Neural cell (in vitro differentiated cells): ENCODE measurements at regions not wholly inside any gene's neighbourhood (a gene's known extent, or its start where the extent isn't known, plus 50 kb on each side); places are given as distances from the start of the nearest gene placed in this dataset.

Experiments
- TAF1 ChIP-seq: IDR thresholded peaks from 2 replicates; pipeline ENCODE4 v1.6.1; 2012; ENCODE audit warnings: low read depth
- TF ChIP-seq, protein P1 (sequence below): fragments of 450-650 bp; IDR thresholded peaks from 2 replicates; pipeline ENCODE4 v1.5.1; 2014; ENCODE audit warnings: antibody characterized with exemption, mild to moderate bottlenecking, moderate library complexity; ENCODE audit not compliant: poor library complexity, severe bottlenecking

DNA sequence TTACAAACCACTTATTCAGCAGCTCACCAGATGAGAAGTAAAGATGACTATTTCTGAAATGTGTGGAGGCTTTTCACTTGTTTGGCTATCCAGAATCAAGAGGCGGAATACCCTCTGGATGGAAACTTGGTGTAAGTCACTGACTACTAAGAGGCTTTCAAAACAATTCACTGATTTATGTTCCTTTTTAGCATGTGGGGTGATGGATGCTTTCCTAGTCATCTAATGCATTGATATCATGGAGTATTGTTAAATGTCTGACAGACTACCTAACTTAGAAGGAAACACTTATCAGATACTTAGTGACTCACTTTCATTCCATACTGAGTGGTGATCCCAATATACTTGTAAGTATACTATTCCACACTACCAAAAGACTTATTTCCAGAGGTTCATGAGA, 141.4 kb downstream of the PLK2 start:
- TF ChIP-seq, protein P1, sequence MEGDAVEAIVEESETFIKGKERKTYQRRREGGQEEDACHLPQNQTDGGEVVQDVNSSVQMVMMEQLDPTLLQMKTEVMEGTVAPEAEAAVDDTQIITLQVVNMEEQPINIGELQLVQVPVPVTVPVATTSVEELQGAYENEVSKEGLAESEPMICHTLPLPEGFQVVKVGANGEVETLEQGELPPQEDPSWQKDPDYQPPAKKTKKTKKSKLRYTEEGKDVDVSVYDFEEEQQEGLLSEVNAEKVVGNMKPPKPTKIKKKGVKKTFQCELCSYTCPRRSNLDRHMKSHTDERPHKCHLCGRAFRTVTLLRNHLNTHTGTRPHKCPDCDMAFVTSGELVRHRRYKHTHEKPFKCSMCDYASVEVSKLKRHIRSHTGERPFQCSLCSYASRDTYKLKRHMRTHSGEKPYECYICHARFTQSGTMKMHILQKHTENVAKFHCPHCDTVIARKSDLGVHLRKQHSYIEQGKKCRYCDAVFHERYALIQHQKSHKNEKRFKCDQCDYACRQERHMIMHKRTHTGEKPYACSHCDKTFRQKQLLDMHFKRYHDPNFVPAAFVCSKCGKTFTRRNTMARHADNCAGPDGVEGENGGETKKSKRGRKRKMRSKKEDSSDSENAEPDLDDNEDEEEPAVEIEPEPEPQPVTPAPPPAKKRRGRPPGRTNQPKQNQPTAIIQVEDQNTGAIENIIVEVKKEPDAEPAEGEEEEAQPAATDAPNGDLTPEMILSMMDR, result no peak
- no peak for TF ChIP-seq TAF1
